SK-N-SH (cell line): ENCODE measurements at regions not wholly inside any gene's neighbourhood (a gene's known extent, or its start where the extent isn't known, plus 50 kb on each side); places are given as distances from the start of the nearest gene placed in this dataset.

ENCODE experiments used
- CTCF ChIA-PET: fragments of 300-600, 350-600 bp; formaldehyde crosslinking; extraction: SDS; loops from one replicate; lab custom pipeline; 2021; lab: Yijun Ruan, JAX
- POLR2A ChIA-PET: fragments of 350-600 bp; sonication (Branson Sonifier 250); formaldehyde crosslinking; extraction: SDS; loops from one replicate; lab custom pipeline; 2020; ENCODE audit warnings: antibody characterized with exemption, inconsistent platforms; lab: Yijun Ruan, JAX
- DNase-seq: peaks from one replicate; pipeline ENCODE4 v3.0.0; 2012
- H2AFZ ChIP-seq: fragments of 200-600 bp; sonication (generic); 2 replicates; pipeline ENCODE4 v1.8.1; 2016; ENCODE audit warnings: antibody characterized with exemption, mild to moderate bottlenecking, low read depth
- H3F3A ChIP-seq: fragments of 200-600 bp; sonication (generic); replicated peaks from 2 replicates; pipeline ENCODE3; 2016; ENCODE audit warnings: antibody characterized with exemption, mild to moderate bottlenecking; ENCODE audit not compliant: insufficient read depth
- H3K27ac ChIP-seq, 2 experiments: fragments of 200-500 bp in 1 of 2; fragments of 200-600 bp in 1 of 2; sonication (Bioruptor generic) in 1 of 2; sonication (generic), shearing (Covaris generic) in 1 of 2; 2 replicates each; pipeline versions ENCODE4 v1.5.1 to v1.6.1; 2014 to 2016; ENCODE audit warnings: low read depth in 2 of 2, inconsistent platforms in 1 of 2, low read length in 1 of 2, mild to moderate bottlenecking in 1 of 2, mixed read lengths in 1 of 2
- H3K27me3 ChIP-seq: fragments of 200-600 bp; sonication (generic), shearing (Covaris generic); 2 replicates; pipeline ENCODE4 v1.6.1; 2016; ENCODE audit warnings: mixed run types; ENCODE audit not compliant: insufficient read depth
- H3K36me3 ChIP-seq, 2 experiments: fragments of 200-500 bp in 1 of 2; fragments of 200-600 bp in 1 of 2; sonication (Bioruptor generic) in 1 of 2; sonication (generic) in 1 of 2; replicated peaks in 1 of 2; 2 replicates each; pipeline versions ENCODE3 to v1.5.1; 2014 to 2016; ENCODE audit warnings: low read length in 1 of 2, mild to moderate bottlenecking in 1 of 2; ENCODE audit not compliant: insufficient read depth in 2 of 2, control insufficient read depth in 1 of 2
- H3K4me1 ChIP-seq, 2 experiments: fragments of 200-500 bp in 1 of 2; fragments of 200-600 bp in 1 of 2; sonication (Bioruptor generic) in 1 of 2; sonication (generic), shearing (Covaris generic) in 1 of 2; 2 replicates each; pipeline versions ENCODE4 v1.5.1 to v1.6.1; 2014 to 2016; ENCODE audit warnings: low read depth in 1 of 2, low read length in 1 of 2, mixed run types in 1 of 2; ENCODE audit not compliant: insufficient read depth in 2 of 2, control insufficient read depth in 1 of 2
- H3K4me2 ChIP-seq: fragments of 200-600 bp; sonication (generic), shearing (Covaris generic); 2 replicates; pipeline ENCODE4 v1.6.1; 2017; ENCODE audit warnings: mixed run types
- H3K4me3 ChIP-seq, 2 experiments: fragments of 200-500 bp in 1 of 2; fragments of 200-600 bp in 1 of 2; sonication (Bioruptor generic) in 1 of 2; sonication (generic), shearing (Covaris generic) in 1 of 2; 2 replicates each; pipeline versions ENCODE4 v1.5.1 to v1.8.1; 2014 to 2016; ENCODE audit warnings: low read depth in 2 of 2, inconsistent platforms in 1 of 2, low read length in 1 of 2, mild to moderate bottlenecking in 1 of 2, mixed read lengths in 1 of 2, moderate library complexity in 1 of 2
- H3K79me2 ChIP-seq: fragments of 200-600 bp; sonication (generic); 2 replicates; pipeline ENCODE4 v1.8.1; 2017; ENCODE audit warnings: mild to moderate bottlenecking; ENCODE audit not compliant: insufficient read depth
- H3K9ac ChIP-seq: fragments of 200-600 bp; sonication (generic); 2 replicates; pipeline ENCODE4 v1.6.1; 2017; ENCODE audit warnings: mixed run types
- H3K9me2 ChIP-seq: fragments of 200-600 bp; sonication (generic); 2 replicates; pipeline ENCODE4 v1.6.1; 2017; ENCODE audit warnings: mixed run types
- H3K9me3 ChIP-seq: fragments of 200-600 bp; sonication (generic); 2 replicates; pipeline ENCODE4 v1.6.1; 2017; ENCODE audit warnings: mixed run types, mild to moderate bottlenecking, moderate library complexity
- H4K20me1 ChIP-seq: fragments of 200-600 bp; sonication (generic); 2 replicates; pipeline ENCODE4 v1.6.1; 2017; ENCODE audit warnings: mild to moderate bottlenecking, mixed run types; ENCODE audit not compliant: insufficient read depth
- CHD2 ChIP-seq: fragments of 150-350 bp; IDR thresholded peaks from 2 replicates; pipeline ENCODE4 v1.6.1; 2018; ENCODE audit warnings: low read length; ENCODE audit not compliant: partially characterized antibody
- CTCF ChIP-seq: fragments of 200-600 bp; sonication (generic); IDR thresholded peaks from 2 replicates; pipeline ENCODE4 v1.6.1; 2017; ENCODE audit warnings: antibody characterized with exemption, mild to moderate bottlenecking, moderate library complexity
- EP300 ChIP-seq, 2 experiments: IDR thresholded peaks; 2 replicates each; pipeline versions ENCODE4 v1.4.0 to v1.6.1; 2012; ENCODE audit warnings: borderline replicate concordance in 1 of 2, low read depth in 1 of 2, low read length in 1 of 2
- EZH2phosphoT487 ChIP-seq: fragments of 200-600 bp; sonication (generic); IDR thresholded peaks from 2 replicates; pipeline ENCODE4 v1.6.1; 2017; ENCODE audit warnings: low read depth, mixed run types, mild to moderate bottlenecking, antibody characterized with exemption, moderate library complexity, borderline replicate concordance
- FOSL2 ChIP-seq: IDR thresholded peaks from 2 replicates; pipeline ENCODE4 v1.4.0; 2012; ENCODE audit warnings: low read depth, mild to moderate bottlenecking, moderate library complexity, borderline replicate concordance
- FOXM1 ChIP-seq: IDR thresholded peaks from 2 replicates; pipeline ENCODE4 v1.4.0; 2012; ENCODE audit warnings: low read depth, mild to moderate bottlenecking
- IRF3 ChIP-seq: fragments of 150-350 bp; IDR thresholded peaks from 2 replicates; pipeline ENCODE4 v1.6.1; 2016; ENCODE audit warnings: mild to moderate bottlenecking, low read depth, low read length
- JUND ChIP-seq: IDR thresholded peaks from 2 replicates; pipeline ENCODE4 v1.4.0; 2012
- MAX ChIP-seq: IDR thresholded peaks from 2 replicates; pipeline ENCODE4 v1.4.0; 2012; ENCODE audit warnings: low read depth
- MXI1 ChIP-seq: IDR thresholded peaks from 2 replicates; pipeline ENCODE4 v1.6.1; 2012; ENCODE audit warnings: mild to moderate bottlenecking, low read depth, low read length, improper control_type of control experiment
- PBX3 ChIP-seq: IDR thresholded peaks from 2 replicates; pipeline ENCODE4; 2012
- POLR2AphosphoS5 ChIP-seq: IDR thresholded peaks from 2 replicates; pipeline ENCODE4 v1.6.1; 2012; ENCODE audit warnings: low read depth, low read length
- RXRA ChIP-seq: IDR thresholded peaks from 2 replicates; pipeline ENCODE4 v1.4.0; 2012; ENCODE audit warnings: low read depth, mild to moderate bottlenecking, borderline replicate concordance
- SIN3A ChIP-seq: IDR thresholded peaks from 2 replicates; pipeline ENCODE4 v1.6.1; 2012; ENCODE audit warnings: low read depth, mild to moderate bottlenecking, low read length, moderate library complexity, borderline replicate concordance
- TAF1 ChIP-seq: IDR thresholded peaks from 2 replicates; pipeline ENCODE4 v1.6.1; 2012; ENCODE audit warnings: low read depth, mild to moderate bottlenecking, low read length, moderate library complexity, borderline replicate concordance
- TEAD4 ChIP-seq: IDR thresholded peaks from 2 replicates; pipeline ENCODE4 v1.4.0; 2012; ENCODE audit warnings: mild to moderate bottlenecking, borderline replicate concordance; ENCODE audit not compliant: insufficient read depth
- USF2 ChIP-seq: fragments of 150-350 bp; IDR thresholded peaks from 2 replicates; pipeline ENCODE4 v1.6.1; 2017; ENCODE audit warnings: antibody characterized with exemption, low read length, low read depth, borderline replicate concordance
- YY1 ChIP-seq: IDR thresholded peaks from 2 replicates; pipeline ENCODE4 v1.4.0; 2012; ENCODE audit warnings: low read depth, mild to moderate bottlenecking
- WGBS: methylation state at CpG from one replicate; pipeline ENCODE4 v1.1.6; 2017; ENCODE audit warnings: low lambda C conversion rate; 5-methylcytosine and 5-hydroxymethylcytosine counted together

GRCh38 chr15:62966294-62967078 is 76.1 kb upstream of the TPM1 start (continued):
- no peak for TF ChIP-seq PBX3

GRCh38 chr15:62968699-62969098 is 73.8 kb upstream of the TPM1 start:
- Histone ChIP-seq H2AFZ (no peak overlapping the region), H3K27ac (no peak overlapping the region), H3K9ac (no peak overlapping the region), H3K9me2 (no peaks in the 10 kb centered on the region), H3K4me3 (no peak overlapping the region), H4K20me1 (no peaks in the 10 kb centered on the region), H3K79me2 (no peaks in the 10 kb centered on the region), H3F3A (peaks cover 10% of the 10 kb centered on the region), H3K4me1 (peaks cover 4 to 7% of the 10 kb centered on the region in 2 experiments; a peak in 3 of 4 replicates), H3K36me3 (no peaks in the 10 kb centered on the region), H3K4me2 (no peak overlapping the region), H3K27me3 (no peaks in the 10 kb centered on the region), H3K9me3 (no peaks in the 10 kb centered on the region)
- DNase-seq, result no peak
- ChIA-PET CTCF (interaction anchor here (0.8 to 1.0 kb wide), 2 partner anchors 9 to 79 kb away, joined by 3 to 4 read pairs; no protein-coding TSS in a partner anchor), POLR2A (no interaction called here)
- TF ChIP-seq EZH2phosphoT487 (no peak), POLR2AphosphoS5 (no peak), CTCF (no peak), FOSL2 (no peak), JUND (no peak), TAF1 (no peak), MXI1 (no peak), USF2 (no peak), EP300 (IDR thresholded peaks at IDR 0.05; ENCODE audit: borderline replicate concordance in 1 of 2, low read depth in 1 of 2, low read length in 1 of 2) (no peak), SIN3A (no peak), CHD2 (no peak), RXRA (no peak), YY1 (no peak), FOXM1 (no peak), IRF3 (no peak), PBX3 (no peak), MAX (no peak), TEAD4 (no peak)
- WGBS, result 87% methylated on average over 7 of the region's 7 CpGs
